ENCODE measurements at regions not wholly inside any gene's neighbourhood (a gene's known extent, or its start where the extent isn't known, plus 50 kb on each side); places are given as distances from the start of the nearest gene placed in this dataset.
A peak's percentile ranks its signal among the peaks of the same experiment; 100 is the strongest.

GRCh38 chr5:135248801-135249231 lies 150.2 kb downstream of the MACROH2A1 start:
- peaks cover 7% of the 10 kb centered on the region for H3K9me3 ChIP-seq (ENCODE audit: control insufficient read depth, low read length)
- H3K4me1 ChIP-seq (ENCODE audit: control insufficient read depth, insufficient read depth, low read length, poor library complexity, severe bottlenecking), result peaks cover 35% of the 10 kb centered on the region
- 93 to 95% methylated on average over 8 of the region's 8 CpGs for WGBS, 2 experiments (ENCODE audit: insufficient coverage in 2 of 2)
- no peak overlapping the region for H3K4me3 ChIP-seq (ENCODE audit: extremely low read depth, insufficient read depth, low read length, poor library complexity, severe bottlenecking)
- no peak overlapping the region for H3K27ac ChIP-seq (ENCODE audit: low read depth, low read length, severe bottlenecking)
- no peaks in the 10 kb centered on the region for H3K36me3 ChIP-seq (ENCODE audit: control insufficient read depth, insufficient read depth, low read length)

- WGBS, 2 experiments (ENCODE audit: insufficient coverage in 2 of 2), result 58 to 65% methylated on average over 22 to 23 of the region's 28 CpGs
- Histone ChIP-seq H3K36me3 (ENCODE audit: control insufficient read depth, insufficient read depth, low read length) (no peaks in the 10 kb centered on the region), H3K4me1 (ENCODE audit: control insufficient read depth, insufficient read depth, low read length, poor library complexity, severe bottlenecking) (peaks cover 35% of the 10 kb centered on the region), H3K27ac (ENCODE audit: low read depth, low read length, severe bottlenecking) (peak overlapping the region; percentile 74), H3K4me3 (ENCODE audit: extremely low read depth, insufficient read depth, low read length, poor library complexity, severe bottlenecking) (no peak overlapping the region), H3K9me3 (ENCODE audit: control insufficient read depth, low read length) (peaks cover 7% of the 10 kb centered on the region)
Observed at GRCh38 chr5:135246923-135247795, 151.9 kb downstream of the MACROH2A1 start.

GRCh38 chr5:135246605-135246922 lies 152.5 kb downstream of the MACROH2A1 start:
- WGBS, 2 experiments (ENCODE audit: insufficient coverage in 2 of 2), result 75 to 89% methylated on average over 5 of the region's 5 CpGs
- peaks cover 2% of the 10 kb centered on the region for H3K9me3 ChIP-seq (ENCODE audit: control insufficient read depth, low read length)
- H3K27ac ChIP-seq (ENCODE audit: low read depth, low read length, severe bottlenecking), result peak overlapping the region; percentile 74
- peaks cover 35% of the 10 kb centered on the region for H3K4me1 ChIP-seq (ENCODE audit: control insufficient read depth, insufficient read depth, low read length, poor library complexity, severe bottlenecking)
- H3K36me3 ChIP-seq (ENCODE audit: control insufficient read depth, insufficient read depth, low read length), result no peaks in the 10 kb centered on the region
- H3K4me3 ChIP-seq (ENCODE audit: extremely low read depth, insufficient read depth, low read length, poor library complexity, severe bottlenecking), result no peak overlapping the region

- Histone ChIP-seq H3K36me3 (ENCODE audit: control insufficient read depth, insufficient read depth, low read length) (no peaks in the 10 kb centered on the region), H3K27ac (ENCODE audit: low read depth, low read length, severe bottlenecking) (peak overlapping the region; percentile 74), H3K4me3 (ENCODE audit: extremely low read depth, insufficient read depth, low read length, poor library complexity, severe bottlenecking) (no peak overlapping the region), H3K9me3 (ENCODE audit: control insufficient read depth, low read length) (no peaks in the 10 kb centered on the region), H3K4me1 (ENCODE audit: control insufficient read depth, insufficient read depth, low read length, poor library complexity, severe bottlenecking) (peaks cover 35% of the 10 kb centered on the region)
- 84 to 94% methylated on average over 4 to 6 of the region's 8 CpGs for WGBS, 2 experiments (ENCODE audit: insufficient coverage in 2 of 2)
Observed at GRCh38 chr5:135245521-135246499, 153.2 kb downstream of the MACROH2A1 start.

GRCh38 chr5:135244620-135245021 lies 154.4 kb downstream of the MACROH2A1 start:
- Histone ChIP-seq H3K36me3 (ENCODE audit: control insufficient read depth, insufficient read depth, low read length) (no peaks in the 10 kb centered on the region), H3K4me1 (ENCODE audit: control insufficient read depth, insufficient read depth, low read length, poor library complexity, severe bottlenecking) (peaks cover 31% of the 10 kb centered on the region), H3K27ac (ENCODE audit: low read depth, low read length, severe bottlenecking) (no peak overlapping the region), H3K4me3 (ENCODE audit: extremely low read depth, insufficient read depth, low read length, poor library complexity, severe bottlenecking) (no peak overlapping the region), H3K9me3 (ENCODE audit: control insufficient read depth, low read length) (no peaks in the 10 kb centered on the region)
- WGBS, 2 experiments (ENCODE audit: insufficient coverage in 2 of 2), result 90 to 100% methylated on average over 1 to 2 of the region's 3 CpGs

- Histone ChIP-seq H3K9me3 (ENCODE audit: control insufficient read depth, low read length) (no peaks in the 10 kb centered on the region), H3K4me3 (ENCODE audit: extremely low read depth, insufficient read depth, low read length, poor library complexity, severe bottlenecking) (no peak overlapping the region), H3K27ac (ENCODE audit: low read depth, low read length, severe bottlenecking) (no peak overlapping the region), H3K36me3 (ENCODE audit: control insufficient read depth, insufficient read depth, low read length) (no peaks in the 10 kb centered on the region), H3K4me1 (ENCODE audit: control insufficient read depth, insufficient read depth, low read length, poor library complexity, severe bottlenecking) (peaks cover 26% of the 10 kb centered on the region)
- WGBS, 2 experiments (ENCODE audit: insufficient coverage in 2 of 2), result 91% methylated on average over 16 to 17 of the region's 22 CpGs
Observed at GRCh38 chr5:135243556-135244285, 155.3 kb downstream of the MACROH2A1 start.

GRCh38 chr5:135242866-135243555 lies 156.0 kb downstream of the MACROH2A1 start:
- H3K4me3 ChIP-seq (ENCODE audit: extremely low read depth, insufficient read depth, low read length, poor library complexity, severe bottlenecking), result no peak overlapping the region
- peaks cover 26% of the 10 kb centered on the region for H3K4me1 ChIP-seq (ENCODE audit: control insufficient read depth, insufficient read depth, low read length, poor library complexity, severe bottlenecking)
- H3K27ac ChIP-seq (ENCODE audit: low read depth, low read length, severe bottlenecking), result no peak overlapping the region
- H3K9me3 ChIP-seq (ENCODE audit: control insufficient read depth, low read length), result no peaks in the 10 kb centered on the region
- WGBS, 2 experiments (ENCODE audit: insufficient coverage in 2 of 2), result 94 to 96% methylated on average over 7 to 8 of the region's 8 CpGs
- no peaks in the 10 kb centered on the region for H3K36me3 ChIP-seq (ENCODE audit: control insufficient read depth, insufficient read depth, low read length)

- 92 to 97% methylated on average over 10 to 11 of the region's 11 CpGs for WGBS, 2 experiments (ENCODE audit: insufficient coverage in 2 of 2)
- H3K4me3 ChIP-seq (ENCODE audit: extremely low read depth, insufficient read depth, low read length, poor library complexity, severe bottlenecking), result no peak overlapping the region
- H3K27ac ChIP-seq (ENCODE audit: low read depth, low read length, severe bottlenecking), result no peak overlapping the region
Observed at GRCh38 chr5:135242021-135242865, 156.8 kb downstream of the MACROH2A1 start.

GRCh38 chr5:135241536-135241935 lies 157.5 kb downstream of the MACROH2A1 start:
- Histone ChIP-seq H3K9me3 (ENCODE audit: control insufficient read depth, low read length) (no peaks in the 10 kb centered on the region), H3K4me1 (ENCODE audit: control insufficient read depth, insufficient read depth, low read length, poor library complexity, severe bottlenecking) (peaks cover 19% of the 10 kb centered on the region), H3K4me3 (ENCODE audit: extremely low read depth, insufficient read depth, low read length, poor library complexity, severe bottlenecking) (no peak overlapping the region), H3K27ac (ENCODE audit: low read depth, low read length, severe bottlenecking) (no peak overlapping the region), H3K36me3 (ENCODE audit: control insufficient read depth, insufficient read depth, low read length) (no peaks in the 10 kb centered on the region)

More at GRCh38 chr5:135242021-135242865, 156.8 kb downstream of the MACROH2A1 start:
- no peaks in the 10 kb centered on the region for H3K36me3 ChIP-seq (ENCODE audit: control insufficient read depth, insufficient read depth, low read length)
- H3K4me1 ChIP-seq (ENCODE audit: control insufficient read depth, insufficient read depth, low read length, poor library complexity, severe bottlenecking), result peaks cover 24% of the 10 kb centered on the region
- H3K9me3 ChIP-seq (ENCODE audit: control insufficient read depth, low read length), result no peaks in the 10 kb centered on the region
